SK-N-SH (cell line): ENCODE measurements at regions not wholly inside any gene's neighbourhood (a gene's known extent, or its start where the extent isn't known, plus 50 kb on each side); places are given as distances from the start of the nearest gene placed in this dataset.
"Not testable (repeated sequence)": the region's sequence is repeated elsewhere in the genome, so short reads cannot be mapped to it uniquely, and the experiment has no call there.

Source experiments
- CTCF ChIA-PET: fragments of 300-600, 350-600 bp; formaldehyde crosslinking; extraction: SDS; loops from one replicate; lab custom pipeline; 2021; lab: Yijun Ruan, JAX
- POLR2A ChIA-PET: fragments of 350-600 bp; sonication (Branson Sonifier 250); formaldehyde crosslinking; extraction: SDS; loops from one replicate; lab custom pipeline; 2020; ENCODE audit warnings: antibody characterized with exemption, inconsistent platforms; lab: Yijun Ruan, JAX
- DNase-seq: peaks from one replicate; pipeline ENCODE4 v3.0.0; 2012
- H2AFZ ChIP-seq: fragments of 200-600 bp; sonication (generic); 2 replicates; pipeline ENCODE4 v1.8.1; 2016; ENCODE audit warnings: antibody characterized with exemption, mild to moderate bottlenecking, low read depth
- H3F3A ChIP-seq: fragments of 200-600 bp; sonication (generic); replicated peaks from 2 replicates; pipeline ENCODE3; 2016; ENCODE audit warnings: antibody characterized with exemption, mild to moderate bottlenecking; ENCODE audit not compliant: insufficient read depth
- H3K27ac ChIP-seq, 2 experiments: fragments of 200-500 bp in 1 of 2; fragments of 200-600 bp in 1 of 2; sonication (Bioruptor generic) in 1 of 2; sonication (generic), shearing (Covaris generic) in 1 of 2; 2 replicates each; pipeline versions ENCODE4 v1.5.1 to v1.6.1; 2014 to 2016; ENCODE audit warnings: low read depth in 2 of 2, inconsistent platforms in 1 of 2, low read length in 1 of 2, mild to moderate bottlenecking in 1 of 2, mixed read lengths in 1 of 2
- H3K27me3 ChIP-seq: fragments of 200-600 bp; sonication (generic), shearing (Covaris generic); 2 replicates; pipeline ENCODE4 v1.6.1; 2016; ENCODE audit warnings: mixed run types; ENCODE audit not compliant: insufficient read depth
- H3K36me3 ChIP-seq, 2 experiments: fragments of 200-500 bp in 1 of 2; fragments of 200-600 bp in 1 of 2; sonication (Bioruptor generic) in 1 of 2; sonication (generic) in 1 of 2; replicated peaks in 1 of 2; 2 replicates each; pipeline versions ENCODE3 to v1.5.1; 2014 to 2016; ENCODE audit warnings: low read length in 1 of 2, mild to moderate bottlenecking in 1 of 2; ENCODE audit not compliant: insufficient read depth in 2 of 2, control insufficient read depth in 1 of 2
- H3K4me1 ChIP-seq, 2 experiments: fragments of 200-500 bp in 1 of 2; fragments of 200-600 bp in 1 of 2; sonication (Bioruptor generic) in 1 of 2; sonication (generic), shearing (Covaris generic) in 1 of 2; 2 replicates each; pipeline versions ENCODE4 v1.5.1 to v1.6.1; 2014 to 2016; ENCODE audit warnings: low read depth in 1 of 2, low read length in 1 of 2, mixed run types in 1 of 2; ENCODE audit not compliant: insufficient read depth in 2 of 2, control insufficient read depth in 1 of 2
- H3K4me2 ChIP-seq: fragments of 200-600 bp; sonication (generic), shearing (Covaris generic); 2 replicates; pipeline ENCODE4 v1.6.1; 2017; ENCODE audit warnings: mixed run types
- H3K4me3 ChIP-seq, 2 experiments: fragments of 200-500 bp in 1 of 2; fragments of 200-600 bp in 1 of 2; sonication (Bioruptor generic) in 1 of 2; sonication (generic), shearing (Covaris generic) in 1 of 2; 2 replicates each; pipeline versions ENCODE4 v1.5.1 to v1.8.1; 2014 to 2016; ENCODE audit warnings: low read depth in 2 of 2, inconsistent platforms in 1 of 2, low read length in 1 of 2, mild to moderate bottlenecking in 1 of 2, mixed read lengths in 1 of 2, moderate library complexity in 1 of 2
- H3K79me2 ChIP-seq: fragments of 200-600 bp; sonication (generic); 2 replicates; pipeline ENCODE4 v1.8.1; 2017; ENCODE audit warnings: mild to moderate bottlenecking; ENCODE audit not compliant: insufficient read depth
- H3K9ac ChIP-seq: fragments of 200-600 bp; sonication (generic); 2 replicates; pipeline ENCODE4 v1.6.1; 2017; ENCODE audit warnings: mixed run types
- H3K9me2 ChIP-seq: fragments of 200-600 bp; sonication (generic); 2 replicates; pipeline ENCODE4 v1.6.1; 2017; ENCODE audit warnings: mixed run types
- H3K9me3 ChIP-seq: fragments of 200-600 bp; sonication (generic); 2 replicates; pipeline ENCODE4 v1.6.1; 2017; ENCODE audit warnings: mixed run types, mild to moderate bottlenecking, moderate library complexity
- H4K20me1 ChIP-seq: fragments of 200-600 bp; sonication (generic); 2 replicates; pipeline ENCODE4 v1.6.1; 2017; ENCODE audit warnings: mild to moderate bottlenecking, mixed run types; ENCODE audit not compliant: insufficient read depth
- CHD2 ChIP-seq: fragments of 150-350 bp; IDR thresholded peaks from 2 replicates; pipeline ENCODE4 v1.6.1; 2018; ENCODE audit warnings: low read length; ENCODE audit not compliant: partially characterized antibody
- EP300 ChIP-seq, 2 experiments: IDR thresholded peaks; 2 replicates each; pipeline versions ENCODE4 v1.4.0 to v1.6.1; 2012; ENCODE audit warnings: borderline replicate concordance in 1 of 2, low read depth in 1 of 2, low read length in 1 of 2
- EZH2phosphoT487 ChIP-seq: fragments of 200-600 bp; sonication (generic); IDR thresholded peaks from 2 replicates; pipeline ENCODE4 v1.6.1; 2017; ENCODE audit warnings: low read depth, mixed run types, mild to moderate bottlenecking, antibody characterized with exemption, moderate library complexity, borderline replicate concordance
- FOXJ3 ChIP-seq: sonication (generic); formaldehyde crosslinking; IDR thresholded peaks from 2 replicates; pipeline ENCODE4 v1.5.1; 2020; ENCODE audit warnings: mild to moderate bottlenecking, missing genetic modification reagents
- FOXM1 ChIP-seq: IDR thresholded peaks from 2 replicates; pipeline ENCODE4 v1.4.0; 2012; ENCODE audit warnings: low read depth, mild to moderate bottlenecking
- GATA2 ChIP-seq: sonication (generic); formaldehyde crosslinking; IDR thresholded peaks from 2 replicates; pipeline ENCODE4 v1.5.0; 2020; ENCODE audit warnings: mild to moderate bottlenecking, missing genetic modification reagents
- MEF2A ChIP-seq: IDR thresholded peaks from 2 replicates; pipeline ENCODE4 v1.4.0; 2012; ENCODE audit warnings: low read depth, borderline replicate concordance
- MXI1 ChIP-seq: IDR thresholded peaks from 2 replicates; pipeline ENCODE4 v1.6.1; 2012; ENCODE audit warnings: mild to moderate bottlenecking, low read depth, low read length, improper control_type of control experiment
- NFIC ChIP-seq: IDR thresholded peaks from 2 replicates; pipeline ENCODE4 v1.4.0; 2012; ENCODE audit warnings: borderline replicate concordance
- POLR2AphosphoS5 ChIP-seq: IDR thresholded peaks from 2 replicates; pipeline ENCODE4 v1.6.1; 2012; ENCODE audit warnings: low read depth, low read length
- RAD21 ChIP-seq: IDR thresholded peaks from 2 replicates; pipeline ENCODE4 v1.6.1; 2012; ENCODE audit warnings: mild to moderate bottlenecking, low read length
- RCOR1 ChIP-seq: fragments of 150-350 bp; IDR thresholded peaks from 2 replicates; pipeline ENCODE4 v1.6.1; 2017; ENCODE audit warnings: antibody characterized with exemption, low read length
- RFX5 ChIP-seq: IDR thresholded peaks from 2 replicates; pipeline ENCODE4 v1.6.1; 2012; ENCODE audit warnings: mild to moderate bottlenecking, improper control_type of control experiment, low read length
- RXRA ChIP-seq: IDR thresholded peaks from 2 replicates; pipeline ENCODE4 v1.4.0; 2012; ENCODE audit warnings: low read depth, mild to moderate bottlenecking, borderline replicate concordance
- SMC3 ChIP-seq: IDR thresholded peaks from 2 replicates; pipeline ENCODE4 v1.6.1; 2012; ENCODE audit warnings: low read depth, low read length, improper control_type of control experiment
- TAF1 ChIP-seq: IDR thresholded peaks from 2 replicates; pipeline ENCODE4 v1.6.1; 2012; ENCODE audit warnings: low read depth, mild to moderate bottlenecking, low read length, moderate library complexity, borderline replicate concordance
- TEAD4 ChIP-seq: IDR thresholded peaks from 2 replicates; pipeline ENCODE4 v1.4.0; 2012; ENCODE audit warnings: mild to moderate bottlenecking, borderline replicate concordance; ENCODE audit not compliant: insufficient read depth
- YY1 ChIP-seq: IDR thresholded peaks from 2 replicates; pipeline ENCODE4 v1.4.0; 2012; ENCODE audit warnings: low read depth, mild to moderate bottlenecking
- WGBS: methylation state at CpG from one replicate; pipeline ENCODE4 v1.1.6; 2017; ENCODE audit warnings: low lambda C conversion rate; 5-methylcytosine and 5-hydroxymethylcytosine counted together
- TF ChIP-seq, protein P1 (sequence below): IDR thresholded peaks from 2 replicates; pipeline ENCODE4; 2012
- TF ChIP-seq, protein P2 (sequence below): fragments of 150-350 bp; IDR thresholded peaks from 2 replicates; pipeline ENCODE4 v1.6.1; 2017; ENCODE audit warnings: antibody characterized with exemption, low read length, low read depth, borderline replicate concordance
- TF ChIP-seq, protein P3 (sequence below): IDR thresholded peaks from 2 replicates; pipeline ENCODE4 v1.4.0; 2012; ENCODE audit warnings: low read depth, borderline replicate concordance

DNA sequence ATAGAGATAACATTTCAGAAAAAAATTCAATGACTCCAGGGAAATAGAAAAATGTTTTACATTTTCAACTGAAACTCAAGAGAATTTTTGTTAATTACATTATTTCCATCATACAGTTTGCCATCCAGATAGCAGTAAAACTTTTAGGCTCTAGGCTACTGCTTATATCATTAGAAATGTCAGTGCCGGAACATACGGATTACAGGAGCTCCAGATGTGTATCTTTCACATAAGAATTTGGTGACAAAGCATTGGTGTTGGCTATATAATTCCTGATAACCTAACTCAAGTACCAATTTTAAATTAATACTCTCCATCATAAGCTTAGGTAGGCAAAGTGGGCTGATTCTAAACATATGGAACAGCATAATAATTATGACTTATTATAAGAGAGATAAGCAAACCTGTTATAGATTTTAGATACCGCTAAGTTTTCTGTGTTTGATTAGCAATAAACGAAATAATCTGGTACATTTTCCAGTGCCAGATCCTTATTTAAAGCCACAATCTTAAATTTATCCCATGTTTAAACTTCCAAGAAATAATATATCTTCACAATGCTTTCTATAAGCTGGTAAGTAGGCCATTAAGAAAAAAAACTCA, 637.9 kb downstream of the NXPH1 start:
- 15% methylated on average over 4 of the region's 4 CpGs for WGBS
- no peaks in the 10 kb centered on the region for H3K27me3 ChIP-seq
- POLR2A ChIA-PET = no interaction called here
- peak; percentile 81; the same call in 1 of the 2 replicates for TF ChIP-seq RCOR1
- TF ChIP-seq GATA2 (CRISPR knock-in tag) = peak; percentile 89
- TF ChIP-seq CHD2 = peak; percentile 64
- peak; percentile 22; the same call in 1 of the 2 replicates for TF ChIP-seq RAD21
- TF ChIP-seq RFX5 = no peak
- TF ChIP-seq, protein P1, sequence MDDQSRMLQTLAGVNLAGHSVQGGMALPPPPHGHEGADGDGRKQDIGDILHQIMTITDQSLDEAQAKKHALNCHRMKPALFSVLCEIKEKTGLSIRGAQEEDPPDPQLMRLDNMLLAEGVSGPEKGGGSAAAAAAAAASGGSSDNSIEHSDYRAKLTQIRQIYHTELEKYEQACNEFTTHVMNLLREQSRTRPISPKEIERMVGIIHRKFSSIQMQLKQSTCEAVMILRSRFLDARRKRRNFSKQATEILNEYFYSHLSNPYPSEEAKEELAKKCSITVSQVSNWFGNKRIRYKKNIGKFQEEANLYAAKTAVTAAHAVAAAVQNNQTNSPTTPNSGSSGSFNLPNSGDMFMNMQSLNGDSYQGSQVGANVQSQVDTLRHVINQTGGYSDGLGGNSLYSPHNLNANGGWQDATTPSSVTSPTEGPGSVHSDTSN = no peak
- peak in 1 of 2 experiments; percentile 72; a peak in 2 of 4 replicates for TF ChIP-seq EP300 (IDR thresholded peaks at IDR 0.05; ENCODE audit: borderline replicate concordance in 1 of 2, low read depth in 1 of 2, low read length in 1 of 2)
- no peak for TF ChIP-seq FOXM1
- TF ChIP-seq, all 33 proteins: peak for 5
- H3K9me3 ChIP-seq = no peaks in the 10 kb centered on the region
- no peaks in the 10 kb centered on the region for H3K9me2 ChIP-seq
- no peaks in the 10 kb centered on the region; a peak in 1 of 4 replicates for H3K4me1 ChIP-seq
- no peaks in the 10 kb centered on the region for H4K20me1 ChIP-seq
- no peak overlapping the region for H3K4me3 ChIP-seq
- H3K79me2 ChIP-seq = no peaks in the 10 kb centered on the region
- H3K36me3 ChIP-seq = no peaks in the 10 kb centered on the region
- no peak overlapping the region for H3K4me2 ChIP-seq
- H2AFZ ChIP-seq = no peak overlapping the region
- no peak overlapping the region for H3K9ac ChIP-seq
- CTCF ChIA-PET = interaction anchor here (0.9 to 2.1 kb wide), 6 partner anchors 9 to 1818 kb away, joined by 3 to 6 read pairs (median 4); no protein-coding TSS in a partner anchor
- DNase-seq = peak; percentile 12
- H3K27ac ChIP-seq = no peak overlapping the region
- H3F3A ChIP-seq = no peaks in the 10 kb centered on the region

DNA sequence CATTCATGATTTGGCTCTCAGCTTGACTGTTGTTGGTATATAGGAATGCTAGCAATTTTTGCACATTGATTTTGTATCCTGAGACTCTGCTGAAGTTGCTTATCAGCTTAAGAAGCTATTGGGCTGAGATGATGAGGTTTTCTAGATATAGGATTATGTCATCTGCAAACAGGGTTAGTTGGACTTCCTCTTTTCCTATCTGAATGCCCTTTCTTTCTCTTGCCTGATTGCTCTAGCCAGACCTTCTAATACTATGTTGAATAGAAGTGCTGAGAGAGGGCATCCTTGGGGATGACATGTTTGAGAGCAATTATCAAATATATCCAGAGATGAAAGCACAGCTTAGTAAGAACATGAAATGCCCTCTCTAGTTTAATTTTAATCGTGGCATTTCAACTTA, 642.4 kb downstream of the NXPH1 start:
- CTCF ChIA-PET, H4K20me1 ChIP-seq, H3K9me2 ChIP-seq, H3K36me3 ChIP-seq, H2AFZ ChIP-seq, H3K9ac ChIP-seq, H3F3A ChIP-seq, H3K4me2 ChIP-seq, H3K9me3 ChIP-seq, H3K79me2 ChIP-seq, POLR2A ChIA-PET, H3K4me3 ChIP-seq, H3K4me1 ChIP-seq, H3K27ac ChIP-seq, H3K27me3 ChIP-seq, DNase-seq: not testable (repeated sequence)
- 7% methylated on average over 1 of the region's 1 CpG for WGBS

DNA sequence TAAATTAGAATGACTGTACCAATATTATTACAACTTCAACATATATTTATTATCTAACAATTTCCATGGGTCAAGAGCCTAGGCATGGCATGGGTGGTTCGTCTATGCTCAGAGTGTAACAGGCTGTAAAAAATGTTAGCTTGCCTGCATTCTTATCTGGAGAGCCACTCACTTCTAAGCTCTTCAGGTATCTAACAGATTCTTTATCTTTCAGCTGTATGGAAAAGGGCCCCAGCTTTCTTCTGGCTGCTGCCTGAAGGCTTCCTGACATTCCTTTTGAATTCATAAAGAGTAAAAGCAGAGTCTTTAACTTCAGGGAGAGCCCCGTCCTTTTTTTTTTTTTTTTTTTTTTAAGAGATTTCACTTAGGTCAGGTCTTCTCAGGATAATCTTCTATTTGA, 648.8 kb downstream of the NXPH1 start:
- Histone ChIP-seq H4K20me1 (no peaks in the 10 kb centered on the region), H3K4me2 (no peak overlapping the region), H3F3A (no peaks in the 10 kb centered on the region), H3K4me3 (no peak overlapping the region), H3K9ac (no peak overlapping the region), H3K9me2 (no peaks in the 10 kb centered on the region), H3K36me3 (no peaks in the 10 kb centered on the region), H3K9me3 (no peaks in the 10 kb centered on the region; the same call in none of the 2 replicates), H2AFZ (no peak overlapping the region), H3K4me1 (peaks cover 0 to 9% of the 10 kb centered on the region in 2 experiments; a peak in 1 of 4 replicates), H3K27me3 (no peaks in the 10 kb centered on the region), H3K79me2 (no peaks in the 10 kb centered on the region), H3K27ac (no peak overlapping the region)
- ChIA-PET CTCF (no interaction called here), POLR2A (no interaction called here)
- WGBS = 33% methylated on average over 2 of the region's 2 CpGs
- DNase-seq = no peak
- TF ChIP-seq RXRA (no peak), POLR2AphosphoS5 (no peak), EP300 (IDR thresholded peaks at IDR 0.05; ENCODE audit: borderline replicate concordance in 1 of 2, low read depth in 1 of 2, low read length in 1 of 2) (no peak), SMC3 (no peak), NFIC (no peak), YY1 (no peak), FOXJ3 (CRISPR knock-in tag) (no peak), MEF2A (no peak), MXI1 (no peak), TAF1 (no peak), TEAD4 (no peak), GATA2 (CRISPR knock-in tag) (no peak), EZH2phosphoT487 (no peak)
- TF ChIP-seq, protein P2, sequence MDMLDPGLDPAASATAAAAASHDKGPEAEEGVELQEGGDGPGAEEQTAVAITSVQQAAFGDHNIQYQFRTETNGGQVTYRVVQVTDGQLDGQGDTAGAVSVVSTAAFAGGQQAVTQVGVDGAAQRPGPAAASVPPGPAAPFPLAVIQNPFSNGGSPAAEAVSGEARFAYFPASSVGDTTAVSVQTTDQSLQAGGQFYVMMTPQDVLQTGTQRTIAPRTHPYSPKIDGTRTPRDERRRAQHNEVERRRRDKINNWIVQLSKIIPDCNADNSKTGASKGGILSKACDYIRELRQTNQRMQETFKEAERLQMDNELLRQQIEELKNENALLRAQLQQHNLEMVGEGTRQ = no peak
- TF ChIP-seq, protein P3, sequence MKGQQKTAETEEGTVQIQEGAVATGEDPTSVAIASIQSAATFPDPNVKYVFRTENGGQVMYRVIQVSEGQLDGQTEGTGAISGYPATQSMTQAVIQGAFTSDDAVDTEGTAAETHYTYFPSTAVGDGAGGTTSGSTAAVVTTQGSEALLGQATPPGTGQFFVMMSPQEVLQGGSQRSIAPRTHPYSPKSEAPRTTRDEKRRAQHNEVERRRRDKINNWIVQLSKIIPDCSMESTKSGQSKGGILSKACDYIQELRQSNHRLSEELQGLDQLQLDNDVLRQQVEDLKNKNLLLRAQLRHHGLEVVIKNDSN = no peak
